Liver (tissue), 8 donors: ENCODE measurements at regions not wholly inside any gene's neighbourhood (a gene's known extent, or its start where the extent isn't known, plus 50 kb on each side); places are given as distances from the start of the nearest gene placed in this dataset.
A peak's percentile ranks its signal among the peaks of the same experiment; 100 is the strongest.

Experiments used
- DNase-seq: peaks from one replicate; pipeline ENCODE4 v3.0.0-alpha.2; 2017; ENCODE audit warnings: low spot score
- H3K27ac ChIP-seq, 2 donors: one replicate each; pipeline ENCODE4 v1.7.0; 2013; ENCODE audit warnings: inconsistent platforms in 2 of 2, low read length in 2 of 2, control low read depth in 1 of 2, low read depth in 1 of 2, mild to moderate bottlenecking in 1 of 2
- H3K27me3 ChIP-seq, 4 donors: one replicate each; pipeline versions ENCODE4 v1.6.1 to v1.7.0; 2013; ENCODE audit warnings: low read length in 3 of 4, inconsistent platforms in 1 of 4, mild to moderate bottlenecking in 1 of 4, moderate library complexity in 1 of 4; ENCODE audit not compliant: control insufficient read depth in 4 of 4, insufficient read depth in 4 of 4
- H3K36me3 ChIP-seq, 4 donors: one replicate each; pipeline versions ENCODE4 v1.6.1 to v1.7.0; 2013; ENCODE audit warnings: low read length in 3 of 4, mild to moderate bottlenecking in 3 of 4, low read depth in 1 of 4, moderate library complexity in 1 of 4; ENCODE audit not compliant: control insufficient read depth in 4 of 4, insufficient read depth in 3 of 4
- H3K4me1 ChIP-seq, 4 donors: one replicate each; pipeline versions ENCODE4 v1.6.1 to v1.7.0; 2013; ENCODE audit warnings: low read length in 3 of 4, mild to moderate bottlenecking in 3 of 4, moderate library complexity in 1 of 4; ENCODE audit not compliant: control insufficient read depth in 4 of 4, insufficient read depth in 4 of 4
- H3K4me3 ChIP-seq, 3 donors: one replicate each; pipeline versions ENCODE4 v1.6.1 to v1.7.0; 2013; ENCODE audit warnings: low read length in 3 of 3, control low read depth in 1 of 3, low read depth in 1 of 3, mild to moderate bottlenecking in 1 of 3
- H3K9ac ChIP-seq, 2 donors: one replicate each; pipeline ENCODE4 v1.7.0; 2013; ENCODE audit warnings: low read length in 2 of 2, mild to moderate bottlenecking in 2 of 2, moderate library complexity in 2 of 2, control low read depth in 1 of 2, low read depth in 1 of 2
- H3K9me3 ChIP-seq, 4 donors: one replicate each; pipeline versions ENCODE4 v1.6.1 to v1.7.0; 2013; ENCODE audit warnings: low read length in 3 of 4; ENCODE audit not compliant: control insufficient read depth in 4 of 4
- CTCF ChIP-seq: fragments of 150-350 bp; IDR thresholded peaks from 2 replicates; pipeline ENCODE4 v1.5.1; 2017; ENCODE audit warnings: improper control_type of control experiment, low read depth, low read length; ENCODE audit not compliant: missing input control
- EGR1 ChIP-seq, 2 donors: IDR thresholded peaks; 2 replicates each; pipeline ENCODE4 v1.6.1; 2016 to 2018; ENCODE audit warnings: antibody characterized with exemption in 2 of 2, low read depth in 2 of 2
- FOXA1 ChIP-seq: IDR thresholded peaks from 2 replicates; pipeline ENCODE4 v1.6.1; 2016; ENCODE audit warnings: antibody characterized with exemption
- FOXA2 ChIP-seq: IDR thresholded peaks from 2 replicates; pipeline ENCODE4 v1.6.1; 2016; ENCODE audit warnings: antibody characterized with exemption
- GABPA ChIP-seq, 2 donors: IDR thresholded peaks in 1 of 2; conservative IDR thresholded peaks in 1 of 2; 2 replicates each; pipeline ENCODE4 v1.6.1; 2016; ENCODE audit warnings: antibody characterized with exemption in 2 of 2, mild to moderate bottlenecking in 1 of 2, moderate library complexity in 1 of 2
- HNF4G ChIP-seq: IDR thresholded peaks from 2 replicates; pipeline ENCODE4 v1.6.1; 2016; ENCODE audit warnings: antibody characterized with exemption
- JUND ChIP-seq, 2 donors: IDR thresholded peaks; 2 replicates each; pipeline ENCODE4 v1.6.1; 2016; ENCODE audit warnings: antibody characterized with exemption in 2 of 2
- MAX ChIP-seq: IDR thresholded peaks from 2 replicates; pipeline ENCODE4 v1.6.1; 2016; ENCODE audit warnings: antibody characterized with exemption
- NR2F2 ChIP-seq: IDR thresholded peaks from 2 replicates; pipeline ENCODE4 v1.6.1; 2016; ENCODE audit warnings: antibody characterized with exemption
- RAD21 ChIP-seq, 2 donors: IDR thresholded peaks; 2 replicates each; pipeline ENCODE4 v1.6.1; 2016; ENCODE audit warnings: antibody characterized with exemption in 2 of 2, mild to moderate bottlenecking in 2 of 2
- REST ChIP-seq: IDR thresholded peaks from 2 replicates; pipeline ENCODE4 v1.6.1; 2016; ENCODE audit warnings: antibody characterized with exemption, mild to moderate bottlenecking
- RXRA ChIP-seq, 2 donors: IDR thresholded peaks; 2 replicates each; pipeline ENCODE4 v1.6.1; 2017 to 2018; ENCODE audit warnings: antibody characterized with exemption in 2 of 2, mild to moderate bottlenecking in 1 of 2
- SP1 ChIP-seq: IDR thresholded peaks from 2 replicates; pipeline ENCODE4 v1.6.1; 2018; ENCODE audit warnings: antibody characterized with exemption, mild to moderate bottlenecking
- YY1 ChIP-seq: IDR thresholded peaks from 2 replicates; pipeline ENCODE4 v1.6.1; 2016; ENCODE audit warnings: antibody characterized with exemption, mild to moderate bottlenecking
- ZBTB33 ChIP-seq: IDR thresholded peaks from 2 replicates; pipeline ENCODE4 v1.6.1; 2016; ENCODE audit warnings: antibody characterized with exemption
- WGBS: extraction: QIAGEN DNeasy Blood & Tissue Kit; methylation state at CpG from one replicate; pipeline ENCODE4 v1.1.7; 2013; 5-methylcytosine and 5-hydroxymethylcytosine counted together
- donor health status: healthy.
- donor health status: healthy.
- donor health status: healthy.
- donor health status: healthy.
- donor health status: healthy.

GRCh38 chr5:68426586-68426985 lies 211.0 kb downstream of the PIK3R1 start (continued):
- TF ChIP-seq MAX (no peak), FOXA1 (no peak), RAD21 (IDR thresholded peaks at IDR 0.05) (no peak), YY1 (no peak), GABPA (IDR thresholded peaks at IDR 0.05 in 1 of 2, conservative IDR thresholded peaks at IDR 0.05 in 1 of 2) (no peak), EGR1 (IDR thresholded peaks at IDR 0.05; ENCODE audit: low read depth in 2 of 2) (no peak)

- Histone ChIP-seq H3K4me1 (no peaks in the 10 kb centered on the region), H3K27me3 (no peaks in the 10 kb centered on the region), H3K4me3 (no peak overlapping the region), H3K36me3 (no peaks in the 10 kb centered on the region), H3K9me3 (no peaks in the 10 kb centered on the region), H3K27ac (no peak overlapping the region), H3K9ac (no peak overlapping the region)
- WGBS, result 96% methylated on average over 9 of the region's 9 CpGs
- peak; percentile 78 for DNase-seq
- TF ChIP-seq RXRA (IDR thresholded peaks at IDR 0.05), result no peak
- TF ChIP-seq ZBTB33, result no peak
- no peak for TF ChIP-seq EGR1 (IDR thresholded peaks at IDR 0.05; ENCODE audit: low read depth in 2 of 2)
- TF ChIP-seq CTCF, result no peak
- TF ChIP-seq SP1, result no peak
- TF ChIP-seq FOXA1, result no peak
- no peak for TF ChIP-seq GABPA (IDR thresholded peaks at IDR 0.05 in 1 of 2, conservative IDR thresholded peaks at IDR 0.05 in 1 of 2)
- TF ChIP-seq JUND (IDR thresholded peaks at IDR 0.05), result no peak
- TF ChIP-seq HNF4G, result no peak
Observed at GRCh38 chr5:68428231-68428811, 212.8 kb downstream of the PIK3R1 start.

GRCh38 chr5:68429510-68429909 lies 214.0 kb downstream of the PIK3R1 start:
- Histone ChIP-seq H3K27ac (no peak overlapping the region), H3K27me3 (no peaks in the 10 kb centered on the region), H3K4me1 (no peaks in the 10 kb centered on the region), H3K9ac (no peak overlapping the region), H3K4me3 (no peak overlapping the region), H3K9me3 (no peaks in the 10 kb centered on the region), H3K36me3 (no peaks in the 10 kb centered on the region)
- TF ChIP-seq SP1 (no peak), RXRA (IDR thresholded peaks at IDR 0.05) (no peak), GABPA (IDR thresholded peaks at IDR 0.05 in 1 of 2, conservative IDR thresholded peaks at IDR 0.05 in 1 of 2) (no peak), MAX (no peak), EGR1 (IDR thresholded peaks at IDR 0.05; ENCODE audit: low read depth in 2 of 2) (no peak), RAD21 (IDR thresholded peaks at IDR 0.05) (no peak), NR2F2 (no peak), ZBTB33 (no peak), REST (no peak), FOXA2 (no peak)
- WGBS, result 96% methylated on average over 2 of the region's 2 CpGs
- no peak for DNase-seq
